ENCODE measurements at regions not wholly inside any gene's neighbourhood (a gene's known extent, or its start where the extent isn't known, plus 50 kb on each side); places are given as distances from the start of the nearest gene placed in this dataset.

GRCh38 chrX:30951003-30951402, 61.9 kb upstream of the TAB3 start:
- no peak overlapping the region for H3K4me3 ChIP-seq (replicated peaks; ENCODE audit: low read depth, low read length)
- DNase-seq (ENCODE audit: low read depth): peak; percentile 3
- TF ChIP-seq CTCF (IDR thresholded peaks at IDR 0.05; ENCODE audit: low read length, missing control alignments): no peak

- no peak for DNase-seq (ENCODE audit: low read depth)
- H3K4me3 ChIP-seq (replicated peaks; ENCODE audit: low read depth, low read length): no peak overlapping the region
- no peak for TF ChIP-seq CTCF (IDR thresholded peaks at IDR 0.05; ENCODE audit: low read length, missing control alignments)
Observed at GRCh38 chrX:30950391-30950790, 61.3 kb upstream of the TAB3 start.

- no peak for DNase-seq (ENCODE audit: low read depth)
- TF ChIP-seq CTCF (IDR thresholded peaks at IDR 0.05; ENCODE audit: low read length, missing control alignments): no peak
- H3K4me3 ChIP-seq (replicated peaks; ENCODE audit: low read depth, low read length): no peak overlapping the region
Observed at GRCh38 chrX:30949554-30949953, 60.5 kb upstream of the TAB3 start.

DNA sequence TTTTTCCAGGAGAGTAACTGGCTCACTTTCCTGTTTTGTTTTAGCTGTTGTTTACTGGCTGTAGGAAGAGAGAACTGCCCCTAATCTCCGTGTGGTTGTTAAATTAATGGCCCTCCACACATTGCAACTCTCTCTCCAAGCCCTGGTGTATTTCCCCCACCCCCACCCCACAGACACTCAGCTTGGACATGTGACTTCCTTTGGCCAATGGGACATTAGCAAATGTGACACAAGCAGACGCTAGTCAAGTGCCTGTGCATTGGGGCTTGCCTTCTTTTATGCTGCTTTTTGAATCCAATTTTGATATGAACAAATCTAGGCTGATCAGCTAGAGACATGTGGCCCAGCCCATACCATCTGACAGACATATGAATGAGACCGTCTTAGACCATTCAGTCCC, 59.6 kb upstream of the TAB3 start:
- TF ChIP-seq CTCF (IDR thresholded peaks at IDR 0.05; ENCODE audit: low read length, missing control alignments): no peak
- no peak for DNase-seq (ENCODE audit: low read depth)
- H3K4me3 ChIP-seq (replicated peaks; ENCODE audit: low read depth, low read length): no peak overlapping the region

GRCh38 chrX:30948051-30948450, 59.0 kb upstream of the TAB3 start:
- no peak for TF ChIP-seq CTCF (IDR thresholded peaks at IDR 0.05; ENCODE audit: low read length, missing control alignments)
- no peak for DNase-seq (ENCODE audit: low read depth)
- no peak overlapping the region for H3K4me3 ChIP-seq (replicated peaks; ENCODE audit: low read depth, low read length)

- H3K4me3 ChIP-seq (replicated peaks; ENCODE audit: low read depth, low read length): no peak overlapping the region
- no peak for TF ChIP-seq CTCF (IDR thresholded peaks at IDR 0.05; ENCODE audit: low read length, missing control alignments)
- peak; percentile 16 for DNase-seq (ENCODE audit: low read depth)
Observed at GRCh38 chrX:30943984-30944383, 54.9 kb upstream of the TAB3 start.

- TF ChIP-seq CTCF (IDR thresholded peaks at IDR 0.05; ENCODE audit: low read length, missing control alignments): no peak
- DNase-seq (ENCODE audit: low read depth): no peak
- H3K4me3 ChIP-seq (replicated peaks; ENCODE audit: low read depth, low read length): no peak overlapping the region
Observed at GRCh38 chrX:30941898-30942297, 52.8 kb upstream of the TAB3 start.

Measured in fibroblast of pulmonary artery (primary cell).